ENCODE measurements at regions not wholly inside any gene's neighbourhood (a gene's known extent, or its start where the extent isn't known, plus 50 kb on each side); places are given as distances from the start of the nearest gene placed in this dataset.

GRCh38 chr16:64493709-64494108 is 628.2 kb downstream of the CDH11 start:
- no peaks in the 10 kb centered on the region for H3K79me2 ChIP-seq (ENCODE audit: low read length)
- H3K4me2 ChIP-seq (ENCODE audit: low read depth, low read length) = no peak overlapping the region
- H3K36me3 ChIP-seq (replicated peaks; ENCODE audit: insufficient read depth, low read length) = no peaks in the 10 kb centered on the region
- H3K9me3 ChIP-seq (replicated peaks; ENCODE audit: insufficient read depth, low read length) = no peaks in the 10 kb centered on the region
- no peak overlapping the region for H2AFZ ChIP-seq (ENCODE audit: low read length)
- H3F3A ChIP-seq (ENCODE audit: insufficient read depth, low read length) = no peaks in the 10 kb centered on the region
- no peak for TF ChIP-seq EZH2phosphoT487 (IDR thresholded peaks at IDR 0.05; ENCODE audit: low read length)
- TF ChIP-seq CTCF (IDR thresholded peaks at IDR 0.05; ENCODE audit: low read length) = no peak
- TF ChIP-seq EZH2 (optimal IDR thresholded peaks at IDR 0.05; ENCODE audit: low read depth, low read length) = no peak
- no peak overlapping the region for H3K9ac ChIP-seq (ENCODE audit: low read length)
- H3K4me1 ChIP-seq (ENCODE audit: low read length) = no peaks in the 10 kb centered on the region
- H3K27ac ChIP-seq (ENCODE audit: low read length) = no peak overlapping the region
- H3K9me2 ChIP-seq (replicated peaks; ENCODE audit: insufficient read depth, low read length) = no peaks in the 10 kb centered on the region
- H3K27me3 ChIP-seq (replicated peaks; ENCODE audit: insufficient read depth, low read length) = no peaks in the 10 kb centered on the region
- no peak for DNase-seq
- H3K4me3 ChIP-seq (ENCODE audit: low read length) = no peak overlapping the region
- no peaks in the 10 kb centered on the region for H4K20me1 ChIP-seq (ENCODE audit: insufficient read depth, low read length)

- Histone ChIP-seq H3K9me3 (replicated peaks; ENCODE audit: insufficient read depth, low read length) (no peaks in the 10 kb centered on the region), H3F3A (ENCODE audit: insufficient read depth, low read length) (no peaks in the 10 kb centered on the region), H3K9ac (ENCODE audit: low read length) (no peak overlapping the region), H3K4me3 (ENCODE audit: low read length) (no peak overlapping the region), H3K79me2 (ENCODE audit: low read length) (no peaks in the 10 kb centered on the region), H3K9me2 (replicated peaks; ENCODE audit: insufficient read depth, low read length) (no peaks in the 10 kb centered on the region), H2AFZ (ENCODE audit: low read length) (no peak overlapping the region), H3K27me3 (replicated peaks; ENCODE audit: insufficient read depth, low read length) (no peaks in the 10 kb centered on the region), H3K27ac (ENCODE audit: low read length) (no peak overlapping the region), H3K36me3 (replicated peaks; ENCODE audit: insufficient read depth, low read length) (no peaks in the 10 kb centered on the region), H4K20me1 (ENCODE audit: insufficient read depth, low read length) (no peaks in the 10 kb centered on the region), H3K4me1 (ENCODE audit: low read length) (no peaks in the 10 kb centered on the region), H3K4me2 (ENCODE audit: low read depth, low read length) (no peak overlapping the region)
- DNase-seq = no peak
- TF ChIP-seq CTCF (IDR thresholded peaks at IDR 0.05; ENCODE audit: low read length) (no peak), EZH2phosphoT487 (IDR thresholded peaks at IDR 0.05; ENCODE audit: low read length) (no peak), EZH2 (optimal IDR thresholded peaks at IDR 0.05; ENCODE audit: low read depth, low read length) (no peak)
Measured at GRCh38 chr16:64489449-64489848, 632.4 kb downstream of the CDH11 start.

- Histone ChIP-seq H3K27me3 (replicated peaks; ENCODE audit: insufficient read depth, low read length) (no peaks in the 10 kb centered on the region), H3K79me2 (ENCODE audit: low read length) (no peaks in the 10 kb centered on the region), H3K9me3 (replicated peaks; ENCODE audit: insufficient read depth, low read length) (no peaks in the 10 kb centered on the region), H3K36me3 (replicated peaks; ENCODE audit: insufficient read depth, low read length) (no peaks in the 10 kb centered on the region), H2AFZ (ENCODE audit: low read length) (no peak overlapping the region), H3K27ac (ENCODE audit: low read length) (no peak overlapping the region), H3K4me1 (ENCODE audit: low read length) (no peaks in the 10 kb centered on the region), H4K20me1 (ENCODE audit: insufficient read depth, low read length) (no peaks in the 10 kb centered on the region), H3K9me2 (replicated peaks; ENCODE audit: insufficient read depth, low read length) (no peaks in the 10 kb centered on the region), H3K4me3 (ENCODE audit: low read length) (no peak overlapping the region), H3F3A (ENCODE audit: insufficient read depth, low read length) (no peaks in the 10 kb centered on the region), H3K9ac (ENCODE audit: low read length) (no peak overlapping the region), H3K4me2 (ENCODE audit: low read depth, low read length) (no peak overlapping the region)
- TF ChIP-seq EZH2phosphoT487 (IDR thresholded peaks at IDR 0.05; ENCODE audit: low read length) (no peak), CTCF (IDR thresholded peaks at IDR 0.05; ENCODE audit: low read length) (no peak), EZH2 (optimal IDR thresholded peaks at IDR 0.05; ENCODE audit: low read depth, low read length) (no peak)
- DNase-seq = no peak
Measured at GRCh38 chr16:64486561-64486960, 635.3 kb downstream of the CDH11 start.
